GM19351 (cell line): ENCODE measurements at regions not wholly inside any gene's neighbourhood (a gene's known extent, or its start where the extent isn't known, plus 50 kb on each side); places are given as distances from the start of the nearest gene placed in this dataset.

Experiments used
- ATAC-seq: cut with Tn5 transposase; IDR thresholded peaks from one replicate; pipeline ENCODE4 v1.9.1; 2021; ENCODE audit warnings: mild to moderate bottlenecking, moderate library complexity; ENCODE audit not compliant: unreplicated experiment

DNA sequence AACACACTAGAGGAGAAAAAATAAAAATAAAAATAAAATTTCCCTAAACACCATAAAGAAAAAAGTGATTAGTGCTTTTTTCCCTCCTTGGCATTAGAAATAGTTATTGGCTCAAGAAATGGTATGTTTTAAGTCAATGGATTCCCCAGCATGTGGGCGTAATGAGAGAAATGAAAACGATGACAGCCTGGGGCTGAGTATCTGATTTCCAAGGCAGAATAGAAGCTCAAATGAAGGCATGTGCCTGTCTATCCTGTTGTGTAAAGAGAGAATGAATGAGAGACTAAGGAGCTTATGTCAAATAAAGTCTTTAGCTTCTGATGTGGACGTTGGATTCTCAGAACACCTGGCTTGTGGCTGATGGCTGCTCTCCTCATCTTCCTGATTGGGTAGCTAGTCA lies 1408.4 kb upstream of the TMEM132C start:
- ATAC-seq: no peak

- ATAC-seq: no peak
Measured at GRCh38 chr12:126860210-126860609, 1406.8 kb upstream of the TMEM132C start.

- ATAC-seq: no peak
Measured at GRCh38 chr12:126862500-126862899, 1404.5 kb upstream of the TMEM132C start.

GRCh38 chr12:126869644-126870043 lies 1397.3 kb upstream of the TMEM132C start:
- no peak for ATAC-seq

DNA sequence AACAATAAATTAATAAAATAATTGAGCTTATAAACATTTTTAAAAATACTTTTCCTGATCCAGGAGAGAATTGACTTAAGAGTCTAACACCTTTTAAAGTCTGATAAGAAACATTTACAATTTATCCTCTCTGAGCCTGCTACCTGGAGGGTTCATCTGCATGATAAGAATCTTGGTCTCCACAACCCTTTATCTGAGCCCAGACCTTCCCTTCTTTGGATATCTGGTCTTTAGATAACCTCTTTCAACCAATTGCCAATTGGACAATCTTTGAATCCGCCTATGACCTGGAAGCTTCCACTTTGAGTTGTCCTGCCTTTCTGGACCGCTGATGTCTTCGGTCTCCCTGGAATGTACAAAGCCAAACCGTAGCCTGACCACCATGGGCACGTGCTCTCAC lies 1393.3 kb upstream of the TMEM132C start:
- ATAC-seq: no peak

DNA sequence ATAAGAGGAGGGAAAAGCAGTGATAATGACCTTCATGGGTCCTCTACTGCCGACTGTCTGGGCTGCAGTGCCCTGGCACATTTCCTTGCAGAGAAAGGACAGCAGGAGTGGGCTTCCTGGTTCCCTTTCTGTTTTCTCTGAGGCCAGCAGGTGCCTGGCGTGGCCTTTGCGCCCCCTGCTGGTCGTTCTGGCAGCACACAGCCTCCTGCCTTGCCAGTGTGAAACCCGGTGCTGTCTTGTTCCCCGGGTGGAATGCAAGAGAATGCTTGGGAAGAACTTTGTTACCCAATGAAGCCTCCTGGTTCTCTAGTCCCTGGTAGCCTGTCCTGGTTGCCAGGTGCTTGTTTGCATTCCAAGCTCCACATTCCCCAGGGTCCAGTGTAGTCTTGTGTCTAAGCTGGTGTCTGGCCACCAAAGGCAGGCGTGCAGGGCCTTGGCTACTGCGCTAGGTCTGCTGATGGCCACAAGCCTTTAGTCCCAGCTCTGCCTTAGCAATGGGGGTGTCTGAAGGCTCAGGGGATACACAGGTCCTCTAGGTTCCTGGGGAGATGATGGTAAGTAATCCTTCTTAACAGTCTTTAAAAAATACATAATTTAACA lies 1392.4 kb upstream of the TMEM132C start:
- ATAC-seq: peak; percentile 93

GRCh38 chr12:126879842-126880241 lies 1387.1 kb upstream of the TMEM132C start:
- no peak for ATAC-seq

DNA sequence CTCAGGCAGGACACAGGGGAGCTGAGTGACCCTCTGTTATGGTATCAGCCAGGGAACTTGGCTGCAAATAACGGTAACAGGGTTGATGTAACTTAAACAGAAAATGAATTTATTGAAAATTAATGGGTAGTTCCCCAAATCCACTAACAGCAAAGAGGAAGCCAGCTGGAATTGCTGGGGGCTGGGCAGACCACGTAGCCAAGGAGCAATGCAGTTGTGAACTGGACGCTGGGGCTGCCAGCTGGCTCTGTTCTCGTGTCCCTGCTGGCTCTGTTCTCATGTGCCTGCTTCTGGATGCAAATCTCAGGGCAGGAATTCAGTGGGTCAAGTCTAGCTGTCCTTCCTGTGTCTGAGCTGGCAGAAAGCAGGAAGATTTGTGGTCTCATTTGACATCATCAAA lies 1383.3 kb upstream of the TMEM132C start:
- no peak for ATAC-seq

- no peak for ATAC-seq
Measured at GRCh38 chr12:126889501-126889900, 1377.5 kb upstream of the TMEM132C start.

DNA sequence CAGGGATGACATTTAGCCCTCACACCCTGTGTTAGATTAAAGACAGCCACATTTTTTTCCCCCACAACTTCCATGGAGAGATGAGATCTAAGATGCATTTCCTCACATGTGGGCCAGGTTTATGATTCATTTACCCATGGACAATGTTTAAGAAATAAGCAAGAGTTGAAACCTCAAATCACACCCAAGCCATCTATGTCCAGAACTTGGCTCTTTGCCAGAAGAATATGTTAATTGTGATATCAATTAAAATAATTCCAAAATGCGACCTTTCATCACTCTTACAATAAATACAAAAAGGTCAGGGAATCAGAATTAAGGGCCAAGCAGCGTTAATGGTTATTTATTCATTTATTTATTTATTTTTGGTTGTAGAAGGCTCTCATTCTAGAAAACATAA lies 1376.9 kb upstream of the TMEM132C start:
- no peak for ATAC-seq

- no peak for ATAC-seq
Measured at GRCh38 chr12:126891789-126892188, 1375.2 kb upstream of the TMEM132C start.

DNA sequence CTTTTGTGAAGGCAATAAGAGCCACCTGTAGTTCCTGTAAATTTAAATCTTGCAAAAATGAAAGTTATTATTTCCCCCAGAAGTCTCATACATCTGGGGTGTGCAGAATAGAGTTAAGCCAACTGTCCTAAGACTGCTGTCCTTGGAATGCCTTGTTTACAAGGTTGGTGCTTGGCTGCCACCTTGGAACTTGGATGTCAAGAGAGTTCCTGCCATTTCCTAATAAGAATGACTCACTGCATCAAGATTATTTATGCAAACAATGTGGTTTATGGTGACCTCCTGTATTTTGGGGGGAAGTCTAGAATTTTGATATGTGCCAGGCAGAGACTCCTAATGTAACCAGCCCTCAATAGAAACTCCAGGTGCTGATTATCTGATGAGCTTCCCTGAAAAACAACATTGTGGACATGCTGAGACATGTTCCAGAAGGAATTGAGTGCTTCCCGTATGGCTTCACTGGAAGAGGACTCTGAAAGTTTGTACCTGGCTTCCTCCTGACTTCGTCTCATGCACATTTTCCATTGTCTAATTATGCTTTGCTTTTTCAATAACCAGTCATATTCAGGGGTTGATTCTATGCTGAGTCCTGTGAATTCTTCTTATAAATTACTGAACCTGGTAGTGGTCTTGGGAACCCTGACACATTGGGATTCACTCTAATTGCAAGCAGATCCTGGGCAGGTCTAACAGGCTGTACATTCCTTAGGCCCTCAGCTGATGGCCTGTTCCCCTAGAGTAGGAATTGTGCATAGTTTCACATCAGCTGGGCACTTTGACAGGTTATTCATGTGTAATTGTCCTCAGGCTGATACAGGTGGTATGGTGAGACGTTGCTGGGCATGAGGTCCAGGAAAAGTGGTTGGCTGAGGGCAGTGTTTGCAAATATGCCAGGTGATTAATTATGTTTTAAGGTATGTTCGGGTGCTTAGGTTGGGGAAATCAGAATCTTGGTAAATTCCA lies 1370.7 kb upstream of the TMEM132C start:
- ATAC-seq: no peak

- no peak for ATAC-seq
Measured at GRCh38 chr12:126897102-126897501, 1369.9 kb upstream of the TMEM132C start.

- ATAC-seq: no peak
Measured at GRCh38 chr12:126897778-126898177, 1369.2 kb upstream of the TMEM132C start.

DNA sequence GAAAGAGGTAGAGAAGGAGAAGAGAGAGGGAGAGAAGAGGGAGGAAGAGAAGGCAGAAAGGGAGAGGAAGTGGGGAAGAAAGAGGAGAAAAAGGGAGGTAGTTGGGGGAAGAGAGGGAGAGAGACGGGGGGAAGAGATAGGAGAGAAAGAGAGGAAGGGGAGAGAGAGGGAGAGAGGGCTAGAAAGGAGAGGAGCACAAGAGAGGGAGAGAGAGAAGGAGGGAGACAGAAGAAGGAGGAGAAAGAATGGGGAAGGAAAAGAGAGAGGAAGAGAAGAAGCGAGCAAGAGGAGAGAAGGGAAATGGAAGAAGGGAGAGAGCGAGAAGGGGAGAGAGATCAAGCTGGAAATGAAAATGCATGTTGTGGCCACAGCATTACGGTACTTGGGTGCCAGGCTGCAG lies 1368.4 kb upstream of the TMEM132C start:
- no peak for ATAC-seq

- no peak for ATAC-seq
Measured at GRCh38 chr12:126899926-126900792, 1366.8 kb upstream of the TMEM132C start.

GRCh38 chr12:126903027-126903876 lies 1363.7 kb upstream of the TMEM132C start:
- ATAC-seq: no peak

- no peak for ATAC-seq
Measured at GRCh38 chr12:126905752-126906151, 1361.2 kb upstream of the TMEM132C start.

- ATAC-seq: no peak
Measured at GRCh38 chr12:126907900-126908764, 1358.8 kb upstream of the TMEM132C start.

DNA sequence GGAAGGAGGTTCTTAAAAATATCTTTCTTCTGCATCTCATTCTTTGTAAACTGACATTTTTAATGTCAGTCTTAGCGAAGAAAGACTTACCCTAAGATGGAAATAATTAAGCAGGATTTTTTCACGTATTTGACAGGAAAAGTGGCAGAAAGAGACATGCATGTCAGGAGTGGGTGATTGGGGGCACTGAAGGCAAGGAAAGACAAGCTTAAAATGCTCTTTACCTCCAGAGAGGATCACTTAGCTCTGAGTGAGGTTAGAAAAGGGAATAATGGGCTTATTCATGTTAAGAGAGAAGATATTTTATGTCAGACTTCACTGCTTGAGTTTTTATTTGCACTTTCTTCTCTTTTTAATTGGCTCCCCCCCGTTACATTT lies 1358.2 kb upstream of the TMEM132C start:
- no peak for ATAC-seq
